ENCODE measurements at regions not wholly inside any gene's neighbourhood (a gene's known extent, or its start where the extent isn't known, plus 50 kb on each side); places are given as distances from the start of the nearest gene placed in this dataset.

- TF ChIP-seq, protein P1, sequence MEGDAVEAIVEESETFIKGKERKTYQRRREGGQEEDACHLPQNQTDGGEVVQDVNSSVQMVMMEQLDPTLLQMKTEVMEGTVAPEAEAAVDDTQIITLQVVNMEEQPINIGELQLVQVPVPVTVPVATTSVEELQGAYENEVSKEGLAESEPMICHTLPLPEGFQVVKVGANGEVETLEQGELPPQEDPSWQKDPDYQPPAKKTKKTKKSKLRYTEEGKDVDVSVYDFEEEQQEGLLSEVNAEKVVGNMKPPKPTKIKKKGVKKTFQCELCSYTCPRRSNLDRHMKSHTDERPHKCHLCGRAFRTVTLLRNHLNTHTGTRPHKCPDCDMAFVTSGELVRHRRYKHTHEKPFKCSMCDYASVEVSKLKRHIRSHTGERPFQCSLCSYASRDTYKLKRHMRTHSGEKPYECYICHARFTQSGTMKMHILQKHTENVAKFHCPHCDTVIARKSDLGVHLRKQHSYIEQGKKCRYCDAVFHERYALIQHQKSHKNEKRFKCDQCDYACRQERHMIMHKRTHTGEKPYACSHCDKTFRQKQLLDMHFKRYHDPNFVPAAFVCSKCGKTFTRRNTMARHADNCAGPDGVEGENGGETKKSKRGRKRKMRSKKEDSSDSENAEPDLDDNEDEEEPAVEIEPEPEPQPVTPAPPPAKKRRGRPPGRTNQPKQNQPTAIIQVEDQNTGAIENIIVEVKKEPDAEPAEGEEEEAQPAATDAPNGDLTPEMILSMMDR (IDR thresholded peaks at IDR 0.05; ENCODE audit: control insufficient read depth, insufficient read depth, low read depth, low read length, missing control alignments) = no peak
- H3K4me3 ChIP-seq (ENCODE audit: control insufficient read depth, low read depth, low read length) = no peak overlapping the region
- peak; percentile 51 for DNase-seq (ENCODE audit: low read depth)
Measured at GRCh38 chr14:71529848-71530247, 402.4 kb upstream of the RGS6 start.

- TF ChIP-seq, protein P1 (IDR thresholded peaks at IDR 0.05; ENCODE audit: control insufficient read depth, insufficient read depth, low read depth, low read length, missing control alignments) = no peak
- no peak overlapping the region for H3K4me3 ChIP-seq (ENCODE audit: control insufficient read depth, low read depth, low read length)
- peak; percentile 46 for DNase-seq (ENCODE audit: low read depth)
Measured at GRCh38 chr14:71532344-71532743, 399.9 kb upstream of the RGS6 start.

DNA sequence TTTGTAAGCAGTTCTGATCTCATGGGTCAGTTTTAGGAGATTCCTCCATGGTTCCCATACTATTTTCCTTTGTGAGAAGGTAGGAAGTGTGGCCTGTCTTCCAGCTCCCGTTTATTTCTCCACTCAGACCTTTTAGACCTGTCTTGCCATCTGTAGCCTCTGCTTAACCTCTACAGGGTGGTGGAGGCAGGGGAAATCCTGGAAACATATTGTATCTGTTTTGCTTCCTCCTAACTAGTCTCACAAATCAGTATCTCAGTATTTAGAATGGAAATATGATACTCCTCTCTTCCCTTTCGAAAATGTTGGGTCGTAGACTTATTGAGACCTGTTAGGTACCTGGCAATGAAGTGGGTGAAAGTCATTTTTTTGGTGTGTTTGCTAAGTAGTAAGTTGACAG is 399.4 kb upstream of the RGS6 start:
- TF ChIP-seq, protein P1 (IDR thresholded peaks at IDR 0.05; ENCODE audit: control insufficient read depth, insufficient read depth, low read depth, low read length, missing control alignments) = no peak
- DNase-seq (ENCODE audit: low read depth) = no peak
- no peak overlapping the region for H3K4me3 ChIP-seq (ENCODE audit: control insufficient read depth, low read depth, low read length)

- peak; percentile 53 for DNase-seq (ENCODE audit: low read depth)
- TF ChIP-seq, protein P1 (IDR thresholded peaks at IDR 0.05; ENCODE audit: control insufficient read depth, insufficient read depth, low read depth, low read length, missing control alignments) = no peak
Measured at GRCh38 chr14:71533390-71533789, 398.8 kb upstream of the RGS6 start.

DNA sequence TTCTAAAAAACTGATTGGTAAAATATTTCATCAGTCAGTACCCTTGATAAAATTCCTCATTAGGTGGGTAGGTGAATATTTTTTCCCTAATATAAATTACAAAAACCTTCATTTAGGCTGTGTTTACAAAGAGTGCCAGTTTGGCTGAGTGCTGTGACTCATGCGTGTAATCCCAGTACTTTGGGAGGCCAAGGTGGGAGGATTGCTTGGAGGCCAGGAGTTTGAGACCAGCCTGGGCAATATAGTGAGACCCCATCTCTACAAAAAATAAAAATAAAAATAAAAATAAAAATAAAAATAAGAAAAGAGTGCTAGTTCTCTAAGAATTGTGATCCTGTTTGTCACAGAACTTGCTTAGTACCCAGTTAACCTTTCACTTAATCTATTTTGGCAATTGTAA is 398.4 kb upstream of the RGS6 start:
- no peak overlapping the region for H3K4me3 ChIP-seq (ENCODE audit: control insufficient read depth, low read depth, low read length)
- TF ChIP-seq, protein P1 (IDR thresholded peaks at IDR 0.05; ENCODE audit: control insufficient read depth, insufficient read depth, low read depth, low read length, missing control alignments) = no peak
- DNase-seq (ENCODE audit: low read depth) = no peak

More at GRCh38 chr14:71533390-71533789, 398.8 kb upstream of the RGS6 start:
- H3K4me3 ChIP-seq (ENCODE audit: control insufficient read depth, low read depth, low read length) = no peak overlapping the region

DNA sequence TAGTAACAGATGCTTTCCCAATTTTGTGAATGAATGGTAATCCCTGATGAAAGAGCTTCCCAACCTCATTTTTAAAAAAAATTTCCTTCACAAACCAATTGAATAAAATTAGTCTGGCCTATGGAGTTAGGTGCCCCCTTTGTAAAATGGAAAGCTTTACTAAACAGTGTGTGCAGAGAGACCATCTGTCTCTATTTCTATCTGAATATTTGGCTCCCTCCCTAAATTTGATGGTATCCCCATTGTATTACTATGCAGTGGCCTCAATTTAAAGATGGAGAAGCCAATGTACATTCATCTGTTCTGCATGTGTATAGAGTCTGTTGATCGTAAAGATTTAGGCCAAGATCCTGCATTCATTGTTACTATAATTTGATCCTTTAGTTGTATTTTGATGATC is 397.7 kb upstream of the RGS6 start:
- TF ChIP-seq, protein P1 (IDR thresholded peaks at IDR 0.05; ENCODE audit: control insufficient read depth, insufficient read depth, low read depth, low read length, missing control alignments) = no peak

More for the DNA sequence above, 397.7 kb upstream of the RGS6 start:
- no peak overlapping the region for H3K4me3 ChIP-seq (ENCODE audit: control insufficient read depth, low read depth, low read length)
- no peak for DNase-seq (ENCODE audit: low read depth)

All from AG09309 (cell line).